PC-3 (cell line): ENCODE measurements at regions not wholly inside any gene's neighbourhood (a gene's known extent, or its start where the extent isn't known, plus 50 kb on each side); places are given as distances from the start of the nearest gene placed in this dataset.

Experiments used
- ATAC-seq: fragments of 200-7000 bp; cut with Tn5 transposase; 2 replicates; pipeline ENCODE4 v1.9.1; 2020; ENCODE audit warnings: mild to moderate bottlenecking, moderate library complexity
- BruUV-seq: library from RNA; stranded (reverse); fragments of 400-500 nt; replicated peaks from 2 replicates; lab custom pipeline; 2021; lab: Mats Ljungman, UMichigan
- CTCF ChIA-PET: fragments of 300-600 bp; sonication (Branson Sonifier 250); formaldehyde crosslinking; loops from one replicate; lab custom pipeline; 2022; ENCODE audit warnings: antibody characterized with exemption; lab: Charles Lee
- POLR2A ChIA-PET: fragments of 300-600 bp; sonication (Branson Sonifier 250); formaldehyde crosslinking; loops from one replicate; lab custom pipeline; 2022; ENCODE audit warnings: antibody characterized with exemption; ENCODE audit not compliant: unreplicated experiment; lab: Charles Lee
- DNase-seq: peaks from one replicate; pipeline ENCODE4 v3.0.0-alpha.2; 2015
- H2AFZ ChIP-seq: fragments of 300-600 bp; sonication (generic); 2 replicates; pipeline ENCODE4 v1.6.0; 2016; ENCODE audit warnings: antibody characterized with exemption, low read length
- H3F3A ChIP-seq: fragments of 300-600 bp; sonication (generic); one replicate; pipeline ENCODE4 v1.6.0; 2017; ENCODE audit warnings: antibody characterized with exemption, low read length, control low read depth, mild to moderate bottlenecking; ENCODE audit not compliant: unreplicated experiment
- H3K27ac ChIP-seq: fragments of 300-600 bp; sonication (generic); 2 replicates; pipeline ENCODE4 v1.5.1; 2016; ENCODE audit warnings: mild to moderate bottlenecking, low read length
- H3K27me3 ChIP-seq: fragments of 300-600 bp; sonication (generic); 2 replicates; pipeline ENCODE4 v1.6.1; 2016; ENCODE audit warnings: low read length, mixed read lengths
- H3K36me3 ChIP-seq: fragments of 300-600 bp; sonication (generic); 2 replicates; pipeline ENCODE4 v1.6.1; 2016; ENCODE audit warnings: low read depth, mixed run types, low read length, mixed read lengths
- H3K4me1 ChIP-seq: fragments of 300-600 bp; sonication (generic); 2 replicates; pipeline ENCODE4 v1.5.1; 2016; ENCODE audit warnings: low read length; ENCODE audit not compliant: insufficient read depth
- H3K4me2 ChIP-seq: fragments of 300-600 bp; sonication (generic); 2 replicates; pipeline ENCODE4 v1.6.0; 2016; ENCODE audit warnings: low read length
- H3K4me3 ChIP-seq: fragments of 300-600 bp; sonication (generic); 2 replicates; pipeline ENCODE4 v1.5.1; 2016; ENCODE audit warnings: mild to moderate bottlenecking, low read length, mixed read lengths
- H3K79me2 ChIP-seq: fragments of 300-600 bp; sonication (generic); 2 replicates; pipeline ENCODE4 v1.6.1; 2017; ENCODE audit warnings: low read length, mixed read lengths
- H3K9ac ChIP-seq: fragments of 300-600 bp; sonication (generic); 2 replicates; pipeline ENCODE4 v1.6.0; 2016; ENCODE audit warnings: mild to moderate bottlenecking, low read length
- H3K9me2 ChIP-seq: fragments of 300-600 bp; sonication (generic); replicated peaks from 2 replicates; pipeline ENCODE4 v1.6.1; 2016; ENCODE audit warnings: mixed run types, low read length, mixed read lengths
- H3K9me3 ChIP-seq: fragments of 300-600 bp; sonication (generic); 2 replicates; pipeline ENCODE4 v1.6.1; 2016; ENCODE audit warnings: low read length, mixed read lengths
- H4K20me1 ChIP-seq: fragments of 300-600 bp; sonication (generic); 2 replicates; pipeline ENCODE4 v1.6.1; 2016; ENCODE audit warnings: low read length, mixed read lengths
- EZH2 ChIP-seq: fragments of 300-600 bp; sonication (generic); IDR thresholded peaks from one replicate; pipeline ENCODE4 v1.6.1; 2017; ENCODE audit warnings: antibody characterized with exemption, mild to moderate bottlenecking, low read length; ENCODE audit not compliant: unreplicated experiment
- EZH2phosphoT487 ChIP-seq: fragments of 300-600 bp; sonication (generic); IDR thresholded peaks from 2 replicates; pipeline ENCODE4 v1.6.1; 2018; ENCODE audit warnings: mild to moderate bottlenecking, antibody characterized with exemption, low read length, borderline replicate concordance
- intact Hi-C: fragments of 100-400 bp; cut with micrococcal nuclease; formaldehyde crosslinking; loops from 2 replicates; pipeline ENCODE4 v1.9.0; 2023
- TF ChIP-seq, protein P1 (sequence below): fragments of 300-600 bp; sonication (generic); conservative IDR thresholded peaks from 2 replicates; pipeline ENCODE4 v1.5.1; 2017; ENCODE audit warnings: antibody characterized with exemption, low read depth, mild to moderate bottlenecking, low read length

DNA sequence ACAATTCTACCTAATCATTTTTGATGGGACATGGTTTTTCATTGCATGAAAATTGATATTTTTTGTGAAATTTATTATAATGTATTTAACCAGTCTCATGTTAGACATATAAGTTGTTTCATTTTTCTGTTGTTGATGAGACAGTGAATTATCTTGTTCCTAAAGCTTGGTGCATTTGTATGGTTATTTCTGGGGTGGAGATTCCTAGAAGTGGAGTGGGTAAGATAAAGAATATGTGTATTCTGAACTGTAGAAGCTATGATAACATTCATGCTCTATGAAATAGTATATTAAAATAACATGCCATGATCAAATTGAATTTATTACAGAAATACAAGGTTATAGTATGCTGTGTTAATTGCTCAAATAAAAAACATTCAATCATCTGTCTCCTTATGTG is 69.2 kb downstream of the BOLA3 start:
- no peaks in the 10 kb centered on the region for H4K20me1 ChIP-seq
- ChIA-PET CTCF (no interaction called here), POLR2A (no interaction called here)
- H3K9me3 ChIP-seq, result no peaks in the 10 kb centered on the region
- H3K4me2 ChIP-seq, result no peak overlapping the region
- H3K27ac ChIP-seq, result no peak overlapping the region
- H2AFZ ChIP-seq, result no peak overlapping the region
- H3K4me1 ChIP-seq, result no peaks in the 10 kb centered on the region
- no peak overlapping the region for H3K4me3 ChIP-seq
- no peak overlapping the region for H3K9ac ChIP-seq
- intact Hi-C loops, result no loop called here
- no peak for ATAC-seq
- no peaks in the 10 kb centered on the region for H3K9me2 ChIP-seq
- no peaks in the 10 kb centered on the region for H3F3A ChIP-seq
- BruUV-seq, result no TSS peak
- TF ChIP-seq EZH2phosphoT487, result no peak
- no peak for TF ChIP-seq EZH2
- TF ChIP-seq, protein P1, sequence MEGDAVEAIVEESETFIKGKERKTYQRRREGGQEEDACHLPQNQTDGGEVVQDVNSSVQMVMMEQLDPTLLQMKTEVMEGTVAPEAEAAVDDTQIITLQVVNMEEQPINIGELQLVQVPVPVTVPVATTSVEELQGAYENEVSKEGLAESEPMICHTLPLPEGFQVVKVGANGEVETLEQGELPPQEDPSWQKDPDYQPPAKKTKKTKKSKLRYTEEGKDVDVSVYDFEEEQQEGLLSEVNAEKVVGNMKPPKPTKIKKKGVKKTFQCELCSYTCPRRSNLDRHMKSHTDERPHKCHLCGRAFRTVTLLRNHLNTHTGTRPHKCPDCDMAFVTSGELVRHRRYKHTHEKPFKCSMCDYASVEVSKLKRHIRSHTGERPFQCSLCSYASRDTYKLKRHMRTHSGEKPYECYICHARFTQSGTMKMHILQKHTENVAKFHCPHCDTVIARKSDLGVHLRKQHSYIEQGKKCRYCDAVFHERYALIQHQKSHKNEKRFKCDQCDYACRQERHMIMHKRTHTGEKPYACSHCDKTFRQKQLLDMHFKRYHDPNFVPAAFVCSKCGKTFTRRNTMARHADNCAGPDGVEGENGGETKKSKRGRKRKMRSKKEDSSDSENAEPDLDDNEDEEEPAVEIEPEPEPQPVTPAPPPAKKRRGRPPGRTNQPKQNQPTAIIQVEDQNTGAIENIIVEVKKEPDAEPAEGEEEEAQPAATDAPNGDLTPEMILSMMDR, result no peak
- H3K27me3 ChIP-seq, result no peaks in the 10 kb centered on the region
- peaks cover 20% of the 10 kb centered on the region; the same call in 1 of the 2 replicates for H3K36me3 ChIP-seq
- no peak for DNase-seq
- H3K79me2 ChIP-seq, result no peaks in the 10 kb centered on the region

DNA sequence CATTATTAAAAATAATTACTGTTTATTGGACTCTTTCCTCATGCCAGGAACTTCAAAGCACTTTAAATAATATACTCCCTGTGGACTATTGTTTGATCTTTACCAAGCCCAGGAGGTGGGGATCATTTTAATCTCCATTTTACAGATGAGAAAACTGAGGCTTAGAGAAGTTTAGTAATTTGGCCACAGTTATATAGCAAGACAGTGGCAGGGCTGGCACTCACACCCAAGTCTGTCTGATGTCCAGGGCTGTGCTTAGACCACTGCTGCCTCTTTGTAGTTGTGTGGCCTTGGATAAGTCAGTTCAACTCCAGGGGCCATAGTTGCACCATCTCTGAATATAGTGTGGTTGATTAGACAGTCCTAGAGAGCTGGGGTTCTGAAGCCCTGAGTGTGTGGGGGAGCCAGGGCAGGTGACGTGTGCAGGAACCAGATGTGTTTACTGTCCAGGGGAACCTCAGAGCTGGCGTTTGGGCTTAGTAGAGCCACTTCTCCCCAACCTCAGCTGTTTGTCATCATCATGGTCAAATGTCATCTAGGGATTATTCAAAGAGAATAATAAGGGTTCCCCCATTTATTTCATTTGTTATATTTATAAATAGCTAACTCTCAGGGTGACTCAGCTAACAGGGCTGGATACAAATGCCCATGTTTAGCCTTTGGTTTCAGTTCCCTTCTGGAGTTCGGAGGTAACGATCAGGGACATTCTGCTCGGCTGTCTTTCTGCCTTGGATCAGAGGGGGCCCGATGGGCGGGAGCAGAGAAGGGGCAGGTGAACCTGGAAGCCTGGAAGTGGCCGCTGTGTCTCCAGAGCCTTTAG is 68.0 kb downstream of the BOLA3 start:
- H3K79me2 ChIP-seq, result no peaks in the 10 kb centered on the region
- H3K9ac ChIP-seq, result no peak overlapping the region
- POLR2A ChIA-PET, result no interaction called here
- H2AFZ ChIP-seq, result no peak overlapping the region
- no peak overlapping the region for H3K4me2 ChIP-seq
- CTCF ChIA-PET, result no interaction called here
- intact Hi-C loops, result no loop called here
- no TSS peak for BruUV-seq
- no peaks in the 10 kb centered on the region for H3K4me1 ChIP-seq
- no peak overlapping the region for H3K27ac ChIP-seq
- no peak for DNase-seq
- no peaks in the 10 kb centered on the region for H3K9me3 ChIP-seq
- H3K36me3 ChIP-seq, result peaks cover 8% of the 10 kb centered on the region; the same call in 1 of the 2 replicates
- no peaks in the 10 kb centered on the region for H3K27me3 ChIP-seq
- H3K9me2 ChIP-seq, result no peaks in the 10 kb centered on the region
- no peak for TF ChIP-seq EZH2phosphoT487
- no peak for TF ChIP-seq EZH2
- TF ChIP-seq, protein P1, result no peak
- ATAC-seq, result no peak
- H4K20me1 ChIP-seq, result no peaks in the 10 kb centered on the region
- no peaks in the 10 kb centered on the region for H3F3A ChIP-seq
- H3K4me3 ChIP-seq, result no peak overlapping the region

DNA sequence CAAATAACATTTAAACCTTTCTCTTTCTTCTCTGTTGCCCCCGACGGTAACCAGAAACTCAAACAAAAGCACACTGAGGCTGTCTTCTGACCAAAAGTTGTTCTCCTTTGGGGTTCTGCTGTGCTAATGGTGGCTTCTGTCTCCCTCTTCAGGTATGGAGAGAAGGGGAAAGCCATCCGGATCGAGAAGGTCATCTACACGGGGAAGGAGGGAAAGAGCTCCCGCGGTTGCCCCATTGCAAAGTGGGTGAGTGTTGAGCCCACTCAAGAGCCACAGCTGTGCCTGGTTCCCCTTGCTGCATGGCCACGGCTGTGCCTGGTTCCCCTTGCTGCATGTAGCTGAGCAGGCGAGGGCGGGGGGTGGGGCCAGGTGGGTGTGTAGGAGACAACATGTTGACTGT is 67.4 kb downstream of the BOLA3 start:
- Histone ChIP-seq H3K27ac (no peak overlapping the region), H4K20me1 (no peaks in the 10 kb centered on the region), H3K9me3 (no peaks in the 10 kb centered on the region), H3K36me3 (peaks cover 8% of the 10 kb centered on the region; the same call in 1 of the 2 replicates), H3K9me2 (no peaks in the 10 kb centered on the region), H3K27me3 (no peaks in the 10 kb centered on the region), H3K9ac (no peak overlapping the region), H3K79me2 (no peaks in the 10 kb centered on the region), H3K4me2 (no peak overlapping the region), H2AFZ (no peak overlapping the region), H3K4me1 (no peaks in the 10 kb centered on the region), H3F3A (no peaks in the 10 kb centered on the region), H3K4me3 (no peak overlapping the region)
- BruUV-seq, result no TSS peak
- ATAC-seq, result no peak
- no peak for DNase-seq
- CTCF ChIA-PET, result interaction anchor here (0.6 kb wide), 1 partner anchor 258 kb away, joined by 5 read pairs; no protein-coding TSS in a partner anchor
- POLR2A ChIA-PET, result no interaction called here
- TF ChIP-seq EZH2phosphoT487, result no peak
- TF ChIP-seq, protein P1, result 0 out of 2 replicates have a peak, but pooled peaks have one; percentile 13
- intact Hi-C loops, result no loop called here
